Endodermal cell (in vitro differentiated cells): ENCODE measurements at regions not wholly inside any gene's neighbourhood (a gene's known extent, or its start where the extent isn't known, plus 50 kb on each side); places are given as distances from the start of the nearest gene placed in this dataset.

Experiments
- DNase-seq: peaks from one replicate; pipeline ENCODE4 v3.0.0-alpha.2; 2017
- H3K27ac ChIP-seq: 2 replicates; pipeline ENCODE4 v1.5.1; 2013; ENCODE audit warnings: mild to moderate bottlenecking, low read depth, low read length, moderate library complexity
- H3K27me3 ChIP-seq: 2 replicates; pipeline ENCODE4 v1.6.1; 2013; ENCODE audit warnings: mild to moderate bottlenecking, low read length, moderate library complexity; ENCODE audit not compliant: insufficient read depth, control insufficient read depth, poor library complexity, severe bottlenecking
- H3K36me3 ChIP-seq: 2 replicates; pipeline ENCODE4 v1.7.0; 2013; ENCODE audit warnings: mild to moderate bottlenecking, low read length, moderate library complexity; ENCODE audit not compliant: control insufficient read depth, insufficient read depth
- H3K4me1 ChIP-seq: one replicate; pipeline ENCODE4 v1.7.0; 2013; ENCODE audit warnings: low read length; ENCODE audit not compliant: control insufficient read depth, insufficient read depth
- H3K4me3 ChIP-seq: 2 replicates; pipeline ENCODE4 v1.5.1; 2013; ENCODE audit warnings: mild to moderate bottlenecking, low read length, moderate library complexity
- H3K9ac ChIP-seq: 2 replicates; pipeline ENCODE4 v1.6.1; 2013; ENCODE audit warnings: mild to moderate bottlenecking, low read length, moderate library complexity; ENCODE audit not compliant: poor library complexity, severe bottlenecking; ENCODE audit errors: extremely low read depth
- H3K9me3 ChIP-seq: 2 replicates; pipeline ENCODE4 v1.6.1; 2013; ENCODE audit warnings: mild to moderate bottlenecking, low read length, moderate library complexity; ENCODE audit not compliant: control insufficient read depth
- H3K27ac Mint-ChIP-seq: 2 replicates; pipeline ENCODE4 v1.8.0; 2020; ENCODE audit warnings: mixed read lengths
- H3K27me3 Mint-ChIP-seq: 2 replicates; pipeline ENCODE4 v1.8.0; 2021; ENCODE audit warnings: mild to moderate bottlenecking, mixed read lengths; ENCODE audit not compliant: insufficient read depth
- H3K36me3 Mint-ChIP-seq: 2 replicates; pipeline ENCODE4 v1.8.0; 2020; ENCODE audit warnings: low read depth, mixed read lengths
- H3K4me1 Mint-ChIP-seq: 2 replicates; pipeline ENCODE4 v1.8.0; 2020; ENCODE audit warnings: mixed read lengths
- H3K4me3 Mint-ChIP-seq: 2 replicates; pipeline ENCODE4 v1.8.0; 2020; ENCODE audit warnings: mild to moderate bottlenecking, moderate library complexity, mixed read lengths
- H3K9me3 Mint-ChIP-seq: 2 replicates; pipeline ENCODE4 v1.8.0; 2020; ENCODE audit warnings: mild to moderate bottlenecking, mixed read lengths
- CTCF ChIP-seq: fragments of 200-600 bp; sonication (generic); conservative IDR thresholded peaks from 2 replicates; pipeline ENCODE4 v1.5.0; 2021; ENCODE audit warnings: antibody characterized with exemption, mild to moderate bottlenecking
- WGBS, 2 experiments: methylation state at CpG; one replicate each; pipeline versions ENCODE4 v1.1.5 to v1.1.7; 2013; ENCODE audit warnings: missing lambda C conversion rate in 2 of 2, mixed read lengths in 1 of 2; ENCODE audit not compliant: insufficient coverage in 1 of 2, insufficient read length in 1 of 2; 5-methylcytosine and 5-hydroxymethylcytosine counted together

GRCh38 chr3:177287231-177287630 is 89.9 kb upstream of the TBL1XR1 start:
- Histone ChIP-seq H3K27ac (no peak overlapping the region), H3K4me1 (peaks cover 8% of the 10 kb centered on the region), H3K9ac (no peak overlapping the region), H3K27me3 (no peaks in the 10 kb centered on the region), H3K9me3 (no peaks in the 10 kb centered on the region), H3K36me3 (no peaks in the 10 kb centered on the region), H3K4me3 (no peak overlapping the region)
- H3K27ac Mint-ChIP-seq, result no peak overlapping the region
- no peak overlapping the region for H3K4me3 Mint-ChIP-seq
- WGBS, 2 experiments, result 94 to 100% methylated on average over 2 to 4 of the region's 4 CpGs
- H3K9me3 Mint-ChIP-seq, result no peaks in the 10 kb centered on the region
- peaks cover 33% of the 10 kb centered on the region for H3K4me1 Mint-ChIP-seq
- TF ChIP-seq CTCF, result no peak
- H3K27me3 Mint-ChIP-seq, result no peaks in the 10 kb centered on the region
- no peaks in the 10 kb centered on the region for H3K36me3 Mint-ChIP-seq
- no peak for DNase-seq

- no peak overlapping the region for H3K9ac ChIP-seq
- Mint-ChIP-seq H3K4me3 (no peak overlapping the region), H3K27me3 (no peaks in the 10 kb centered on the region), H3K9me3 (no peaks in the 10 kb centered on the region), H3K4me1 (peaks cover 43% of the 10 kb centered on the region), H3K36me3 (no peaks in the 10 kb centered on the region), H3K27ac (no peak overlapping the region)
- no peak overlapping the region for H3K4me3 ChIP-seq
- no peak for TF ChIP-seq CTCF
- H3K36me3 ChIP-seq, result no peaks in the 10 kb centered on the region
- no peak for DNase-seq
- 92 to 94% methylated on average over 6 to 8 of the region's 8 CpGs for WGBS, 2 experiments
- peaks cover 3% of the 10 kb centered on the region for H3K4me1 ChIP-seq
- H3K27ac ChIP-seq, result no peak overlapping the region
- H3K27me3 ChIP-seq, result no peaks in the 10 kb centered on the region
- no peaks in the 10 kb centered on the region for H3K9me3 ChIP-seq
Measured at GRCh38 chr3:177290633-177291032, 93.4 kb upstream of the TBL1XR1 start.

GRCh38 chr3:177294221-177294620 is 96.9 kb upstream of the TBL1XR1 start:
- H3K4me1 Mint-ChIP-seq, result peaks cover 46% of the 10 kb centered on the region

More at GRCh38 chr3:177294221-177294620, 96.9 kb upstream of the TBL1XR1 start:
- Histone ChIP-seq H3K4me3 (no peak overlapping the region), H3K9ac (no peak overlapping the region), H3K4me1 (peaks cover 3% of the 10 kb centered on the region), H3K36me3 (no peaks in the 10 kb centered on the region), H3K27me3 (no peaks in the 10 kb centered on the region), H3K27ac (no peak overlapping the region), H3K9me3 (no peaks in the 10 kb centered on the region)
- 89 to 94% methylated on average over 4 of the region's 4 CpGs for WGBS, 2 experiments
- no peak for DNase-seq
- Mint-ChIP-seq H3K4me3 (no peak overlapping the region), H3K27ac (peak overlapping the region; percentile 80), H3K36me3 (no peaks in the 10 kb centered on the region), H3K27me3 (no peaks in the 10 kb centered on the region), H3K9me3 (no peaks in the 10 kb centered on the region)
- TF ChIP-seq CTCF, result no peak
